Muscle of leg (tissue), 3 donors: ENCODE measurements at regions not wholly inside any gene's neighbourhood (a gene's known extent, or its start where the extent isn't known, plus 50 kb on each side); places are given as distances from the start of the nearest gene placed in this dataset.

Source experiments
- DNase-seq: peaks from one replicate; pipeline ENCODE4 v3.0.0; 2013
- H3K27ac ChIP-seq: one replicate; pipeline ENCODE4 v1.5.1; 2013; ENCODE audit warnings: mild to moderate bottlenecking, low read length, control low read depth
- H3K27me3 ChIP-seq: one replicate; pipeline ENCODE4 v1.6.1; 2013; ENCODE audit warnings: low read length; ENCODE audit not compliant: control insufficient read depth, insufficient read depth
- H3K36me3 ChIP-seq: one replicate; pipeline ENCODE4 v1.6.1; 2013; ENCODE audit warnings: low read length; ENCODE audit not compliant: control insufficient read depth, insufficient read depth
- H3K4me1 ChIP-seq: one replicate; pipeline ENCODE4 v1.6.1; 2013; ENCODE audit warnings: low read length; ENCODE audit not compliant: control insufficient read depth, insufficient read depth
- H3K4me3 ChIP-seq: one replicate; pipeline ENCODE4 v1.5.1; 2013; ENCODE audit warnings: low read length, control low read depth
- H3K9me3 ChIP-seq: replicated peaks from 2 replicates; pipeline ENCODE4 v1.6.1; 2013; ENCODE audit warnings: low read depth, low read length; ENCODE audit not compliant: control insufficient read depth
- WGBS: methylation state at CpG from one replicate; pipeline ENCODE4 v1.1.5; 2013; ENCODE audit warnings: missing lambda C conversion rate; ENCODE audit not compliant: insufficient coverage; 5-methylcytosine and 5-hydroxymethylcytosine counted together

DNA sequence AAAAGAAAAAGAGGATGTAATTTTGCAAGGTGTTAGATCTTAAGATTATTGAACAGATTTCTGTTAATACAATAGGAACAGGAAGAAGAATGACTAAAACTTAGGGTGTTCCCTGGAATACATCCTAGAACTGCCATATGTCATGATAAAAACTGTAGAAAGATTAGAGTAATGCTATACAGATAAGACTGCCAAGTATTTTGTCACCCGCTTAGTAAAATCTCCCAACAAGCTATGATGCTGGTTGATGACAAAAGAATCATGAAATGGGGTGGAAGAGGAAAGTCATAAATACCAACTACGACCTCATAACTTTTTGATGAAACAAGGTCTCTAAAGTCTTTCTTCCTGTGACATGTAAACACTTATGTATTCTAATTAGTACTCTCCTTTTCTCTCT, 163.6 kb upstream of the COL3A1 start:
- no CpG with 5 or more reads among the region's 2 CpGs for WGBS
- Histone ChIP-seq H3K9me3 (no peaks in the 10 kb centered on the region), H3K27ac (no peak overlapping the region)

DNA sequence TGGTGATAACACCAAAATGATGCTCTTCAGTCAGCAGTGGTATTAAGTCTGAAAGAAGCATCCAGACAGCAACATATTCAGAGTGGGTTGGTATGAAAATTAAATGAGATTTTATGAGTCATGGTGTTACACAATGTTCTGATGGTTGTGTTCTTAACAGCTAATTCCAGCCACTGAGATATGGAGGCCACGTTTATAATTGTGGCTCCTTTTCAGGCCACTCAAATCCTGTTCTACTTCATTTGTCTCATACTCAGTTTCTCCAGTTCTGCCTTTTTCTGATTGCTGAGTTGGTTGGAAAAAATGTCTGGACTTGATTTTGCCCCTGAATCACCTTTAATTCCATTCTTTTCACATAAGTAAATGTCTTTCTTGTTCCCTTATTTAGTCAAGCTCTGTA, 162.7 kb upstream of the COL3A1 start:
- no peak for DNase-seq
- no CpG with 5 or more reads among the region's 1 CpG for WGBS
- H3K36me3 ChIP-seq: no peaks in the 10 kb centered on the region
- H3K4me1 ChIP-seq: no peaks in the 10 kb centered on the region
- H3K27me3 ChIP-seq: no peaks in the 10 kb centered on the region
- H3K4me3 ChIP-seq: no peak overlapping the region
- H3K9me3 ChIP-seq: no peaks in the 10 kb centered on the region
- no peak overlapping the region for H3K27ac ChIP-seq

More for the DNA sequence above, 163.6 kb upstream of the COL3A1 start:
- Histone ChIP-seq H3K36me3 (no peaks in the 10 kb centered on the region), H3K4me1 (no peaks in the 10 kb centered on the region), H3K4me3 (no peak overlapping the region), H3K27me3 (no peaks in the 10 kb centered on the region)
- DNase-seq: peak; percentile 71

DNA sequence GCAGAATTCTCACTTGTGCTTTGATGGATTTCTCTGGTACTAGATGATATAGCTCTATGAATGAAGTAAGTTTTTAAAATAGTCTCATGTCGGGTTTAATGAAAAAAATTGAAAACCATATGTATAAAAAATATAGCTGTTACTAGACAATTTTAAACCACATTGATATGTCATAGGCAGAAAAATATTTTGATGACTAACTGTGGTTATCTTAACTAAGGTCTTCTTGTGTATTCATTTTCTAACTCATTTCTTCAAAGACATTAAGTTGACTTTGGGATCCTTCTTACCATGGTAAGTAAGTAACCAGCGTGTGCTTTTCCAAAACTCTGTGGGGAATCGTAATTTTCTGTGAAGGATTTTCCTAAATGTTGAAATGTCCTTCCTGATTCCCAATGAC, 160.9 kb upstream of the COL3A1 start:
- Histone ChIP-seq H3K27ac (peak overlapping the region; percentile 61), H3K4me1 (no peaks in the 10 kb centered on the region), H3K36me3 (no peaks in the 10 kb centered on the region), H3K9me3 (no peaks in the 10 kb centered on the region), H3K27me3 (no peaks in the 10 kb centered on the region), H3K4me3 (no peak overlapping the region)
- WGBS: no CpG with 5 or more reads among the region's 3 CpGs
- peak; percentile 44 for DNase-seq

DNA sequence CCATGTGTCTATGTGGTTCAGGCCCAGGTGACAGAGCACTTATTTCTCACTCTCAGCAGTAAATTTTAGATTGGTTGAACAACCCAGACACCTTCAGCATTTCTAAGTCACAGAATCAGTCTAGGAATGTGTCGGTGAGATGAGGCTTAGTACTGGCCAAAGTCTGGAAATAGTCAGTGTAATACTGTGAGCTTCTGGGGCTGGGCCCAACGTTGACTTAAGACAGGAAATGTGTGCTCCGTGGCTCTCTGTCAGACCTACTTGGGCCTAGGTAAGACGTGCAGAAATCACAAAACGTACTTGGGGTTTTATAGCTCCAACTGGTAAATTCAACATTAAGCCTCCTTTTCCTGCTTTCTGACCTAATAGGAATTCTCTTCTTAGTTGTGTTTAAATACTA, 160.3 kb upstream of the COL3A1 start:
- no peak overlapping the region for H3K4me3 ChIP-seq
- H3K36me3 ChIP-seq: no peaks in the 10 kb centered on the region
- H3K27me3 ChIP-seq: no peaks in the 10 kb centered on the region
- peak overlapping the region; percentile 61 for H3K27ac ChIP-seq
- no peaks in the 10 kb centered on the region for H3K4me1 ChIP-seq
- H3K9me3 ChIP-seq: no peaks in the 10 kb centered on the region
- DNase-seq: peak; percentile 91
- WGBS: 39% methylated on average over 2 of the region's 5 CpGs

DNA sequence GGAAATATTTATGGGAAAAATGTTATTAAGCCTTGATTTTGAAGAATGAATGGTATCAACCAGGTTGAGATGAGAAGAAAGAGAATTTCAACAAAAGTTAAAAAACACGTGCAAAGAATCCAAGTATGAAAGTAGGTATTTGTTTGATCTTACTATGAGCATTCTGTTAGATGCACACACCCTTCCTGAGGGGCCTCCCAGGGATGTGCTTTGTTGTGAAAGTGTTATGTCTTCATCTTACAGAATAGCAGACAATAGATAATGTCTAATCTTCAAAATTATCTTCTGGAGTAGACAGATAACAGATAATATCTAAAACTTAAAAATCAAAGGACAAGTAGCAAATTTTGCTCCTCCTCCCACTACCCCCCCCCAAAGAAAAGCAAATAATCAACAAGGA, 155.2 kb upstream of the COL3A1 start:
- Histone ChIP-seq H3K27me3 (no peaks in the 10 kb centered on the region), H3K9me3 (peaks cover 2% of the 10 kb centered on the region), H3K4me1 (no peaks in the 10 kb centered on the region), H3K36me3 (no peaks in the 10 kb centered on the region), H3K27ac (no peak overlapping the region), H3K4me3 (no peak overlapping the region)
- no peak for DNase-seq
- no CpG with 5 or more reads among the region's 1 CpG for WGBS

DNA sequence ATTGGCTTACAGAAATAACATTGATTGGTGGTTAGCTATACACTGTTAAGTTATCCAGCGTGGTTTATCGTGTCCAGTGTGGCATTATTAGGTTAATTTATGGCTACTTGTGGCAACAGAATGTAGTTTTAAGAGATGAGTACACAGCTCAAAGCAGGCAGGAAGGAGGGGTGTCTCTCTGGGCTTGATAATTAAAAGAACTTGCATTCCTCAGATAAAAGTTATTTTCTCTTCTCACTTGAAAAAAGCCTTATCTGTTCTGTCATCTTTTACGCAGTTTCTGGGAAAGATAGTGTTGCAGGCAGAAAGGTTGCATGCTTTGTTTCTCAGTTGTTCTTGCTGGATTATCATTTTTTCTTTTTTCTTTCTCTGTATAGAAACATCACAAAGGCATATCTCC, 154.4 kb upstream of the COL3A1 start:
- H3K4me3 ChIP-seq: no peak overlapping the region
- DNase-seq: no peak
- WGBS: no CpG with 5 or more reads among the region's 3 CpGs
- H3K36me3 ChIP-seq: no peaks in the 10 kb centered on the region
- H3K4me1 ChIP-seq: no peaks in the 10 kb centered on the region
- H3K9me3 ChIP-seq: peaks cover 2% of the 10 kb centered on the region
- H3K27ac ChIP-seq: no peak overlapping the region
- no peaks in the 10 kb centered on the region for H3K27me3 ChIP-seq

DNA sequence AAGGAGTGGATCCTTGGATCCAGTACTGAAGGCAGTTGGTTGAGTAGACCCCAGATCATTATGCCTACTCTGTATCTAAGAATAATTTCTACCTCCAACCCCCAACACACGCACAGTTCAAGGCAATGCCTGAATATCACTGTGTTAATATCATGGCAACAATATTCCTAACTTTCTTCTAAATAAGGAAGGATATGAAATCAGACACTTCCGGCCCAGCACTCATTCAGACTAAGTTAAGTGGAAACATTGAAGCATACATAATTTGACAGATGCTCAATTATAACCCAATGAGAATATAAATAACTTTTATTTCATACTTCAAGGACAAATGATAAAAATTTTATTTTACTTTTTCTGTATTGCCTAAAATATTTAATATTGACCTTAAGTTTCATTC, 153.6 kb upstream of the COL3A1 start:
- Histone ChIP-seq H3K27me3 (no peaks in the 10 kb centered on the region), H3K36me3 (no peaks in the 10 kb centered on the region), H3K4me3 (no peak overlapping the region), H3K27ac (no peak overlapping the region), H3K9me3 (peaks cover 2% of the 10 kb centered on the region), H3K4me1 (no peaks in the 10 kb centered on the region)
- no CpG with 5 or more reads among the region's 2 CpGs for WGBS
- DNase-seq: no peak

DNA sequence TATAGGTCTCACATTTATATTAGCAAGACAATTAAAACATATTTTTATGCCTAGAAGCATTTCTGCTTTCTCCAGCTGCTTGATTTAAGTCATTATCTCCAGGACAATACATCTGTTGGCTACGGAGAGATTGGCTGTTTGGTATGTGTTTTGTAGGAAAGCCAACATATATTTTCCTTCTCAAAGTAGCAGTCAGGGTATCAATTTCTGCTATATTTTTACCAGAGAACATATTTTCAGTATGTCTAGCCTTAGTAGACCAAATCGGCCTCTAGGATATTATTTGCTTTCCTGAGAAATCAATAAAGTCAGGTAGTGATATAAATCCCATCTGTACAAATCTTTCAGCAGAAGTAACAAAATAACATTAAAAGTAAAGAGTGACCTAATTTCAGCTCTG, 150.0 kb upstream of the COL3A1 start:
- peak; percentile 55 for DNase-seq
- Histone ChIP-seq H3K27ac (peak overlapping the region; percentile 42), H3K27me3 (no peaks in the 10 kb centered on the region), H3K36me3 (no peaks in the 10 kb centered on the region), H3K9me3 (peaks cover 2% of the 10 kb centered on the region), H3K4me3 (no peak overlapping the region), H3K4me1 (no peaks in the 10 kb centered on the region)
- WGBS: no CpG with 5 or more reads among the region's 2 CpGs

DNA sequence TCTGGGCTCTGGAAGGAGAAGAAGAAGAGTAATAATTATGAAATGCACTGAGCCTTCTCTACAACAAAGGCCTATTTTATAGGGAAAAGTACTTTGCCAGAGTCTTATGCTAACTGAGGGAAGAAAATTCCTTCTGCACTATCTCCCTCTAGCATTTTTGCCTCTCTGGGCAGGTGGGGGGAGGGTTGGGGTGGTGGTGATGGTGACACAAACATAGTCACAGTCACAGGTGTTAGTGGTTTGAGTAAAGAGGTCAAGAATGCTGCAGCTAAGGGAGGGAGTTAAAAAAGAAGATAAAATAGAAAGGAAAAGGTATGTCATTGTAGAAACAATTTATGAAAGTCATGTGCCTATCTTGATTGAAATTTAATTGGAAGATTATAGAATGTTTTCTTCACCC, 140.8 kb upstream of the COL3A1 start:
- Histone ChIP-seq H3K27me3 (no peaks in the 10 kb centered on the region), H3K9me3 (peaks cover 10% of the 10 kb centered on the region), H3K4me3 (no peak overlapping the region), H3K27ac (no peak overlapping the region), H3K36me3 (no peaks in the 10 kb centered on the region), H3K4me1 (no peaks in the 10 kb centered on the region)
- DNase-seq: no peak

DNA sequence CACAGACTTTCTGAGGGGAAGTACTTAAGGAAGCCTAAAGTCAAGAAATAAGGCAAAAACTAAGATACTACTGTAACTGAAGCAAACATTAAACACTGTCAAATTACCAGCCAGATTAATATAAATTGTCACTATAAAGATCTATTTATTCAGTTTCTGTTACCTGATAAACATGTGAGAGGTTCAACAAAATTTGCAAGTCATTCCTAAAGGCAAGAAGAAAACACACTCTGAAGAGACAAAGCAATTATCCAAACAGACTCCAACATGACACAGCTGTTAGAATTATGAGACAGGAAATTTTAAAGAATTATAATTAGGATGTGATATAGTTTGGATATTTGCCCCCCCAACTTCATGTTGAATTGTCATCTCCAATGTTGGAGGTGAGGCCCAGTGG, 140.4 kb upstream of the COL3A1 start:
- no peak for DNase-seq
- no peaks in the 10 kb centered on the region for H3K27me3 ChIP-seq
- no peaks in the 10 kb centered on the region for H3K36me3 ChIP-seq
- no peaks in the 10 kb centered on the region for H3K4me1 ChIP-seq
- H3K4me3 ChIP-seq: no peak overlapping the region
- H3K9me3 ChIP-seq: peaks cover 10% of the 10 kb centered on the region
- H3K27ac ChIP-seq: no peak overlapping the region

DNA sequence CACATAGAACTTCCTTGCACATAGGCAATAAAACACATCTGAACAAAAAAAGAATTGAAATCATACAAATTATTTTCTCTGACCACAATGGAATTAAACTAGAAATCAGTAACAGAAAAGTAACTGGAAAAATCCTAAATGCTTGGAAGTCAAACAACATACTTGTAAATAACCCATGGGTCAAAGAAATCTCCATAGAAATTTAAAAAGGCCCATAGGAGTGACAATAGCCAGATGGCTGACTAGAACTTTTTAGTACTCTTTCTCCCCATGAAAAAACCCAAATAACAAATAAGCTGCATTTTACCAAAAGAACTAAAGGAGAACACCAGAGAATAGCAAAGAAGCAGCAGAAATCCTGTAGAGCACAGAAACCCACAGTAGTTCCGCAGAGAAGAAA, 139.2 kb upstream of the COL3A1 start:
- H3K27ac ChIP-seq: peak overlapping the region; percentile 55
- DNase-seq: peak; percentile 71
- no CpG with 5 or more reads among the region's 1 CpG for WGBS

More for the DNA sequence above, 139.2 kb upstream of the COL3A1 start:
- Histone ChIP-seq H3K4me1 (no peaks in the 10 kb centered on the region), H3K4me3 (no peak overlapping the region), H3K36me3 (no peaks in the 10 kb centered on the region), H3K9me3 (peaks cover 11% of the 10 kb centered on the region), H3K27me3 (no peaks in the 10 kb centered on the region)
